ENCODE measurements at regions not wholly inside any gene's neighbourhood (a gene's known extent, or its start where the extent isn't known, plus 50 kb on each side); places are given as distances from the start of the nearest gene placed in this dataset.
A peak's percentile ranks its signal among the peaks of the same experiment; 100 is the strongest.

GRCh38 chr9:94174164-94174563 is 84.9 kb upstream of the ZNF169 start:
- no TSS peak for BruUV-seq (replicated peaks)
- Histone ChIP-seq H3K4me3 (replicated peaks in 1 of 3; ENCODE audit: insufficient read depth in 1 of 3, low read depth in 1 of 3, low read length in 3 of 3) (no peak overlapping the region), H3K9me1 (replicated peaks; ENCODE audit: control insufficient read depth, extremely low read depth, insufficient read depth, low read length) (peaks cover 3% of the 10 kb centered on the region), H2AFZ (ENCODE audit: low read depth, low read length) (no peak overlapping the region), H3K9ac (replicated peaks; ENCODE audit: extremely low read depth, insufficient read depth, low read length) (no peak overlapping the region), H3K27me3 (ENCODE audit: control insufficient read depth in 2 of 2, insufficient read depth in 2 of 2, low read length in 2 of 2) (no peaks in the 10 kb centered on the region), H3K4me2 (ENCODE audit: insufficient read depth, low read length) (peak overlapping the region; percentile 92), H3K27ac (ENCODE audit: insufficient read depth, low read depth, low read length) (no peak overlapping the region), H3K9me3 (replicated peaks; ENCODE audit: control insufficient read depth, insufficient read depth, low read length) (no peaks in the 10 kb centered on the region), H4K20me1 (replicated peaks; ENCODE audit: control insufficient read depth, extremely low read depth, insufficient read depth, low read length) (peaks cover 53% of the 10 kb centered on the region), H3K4me1 (ENCODE audit: control insufficient read depth, extremely low read depth, insufficient read depth, low read length) (peaks cover 58% of the 10 kb centered on the region), H3K36me3 (ENCODE audit: control insufficient read depth in 2 of 2, extremely low read depth in 1 of 2, insufficient read depth in 2 of 2, low read length in 2 of 2) (peaks cover 4 to 17% of the 10 kb centered on the region in 2 experiments), H3K79me2 (ENCODE audit: control insufficient read depth, insufficient read depth, low read length) (peaks cover 90% of the 10 kb centered on the region)
- ChIA-PET POLR2A (no interaction called here), CTCF (interaction anchor here (1.1 to 2.9 kb wide), 3 partner anchors 108 to 160 kb away, joined by 3 to 9 read pairs (median 7); no protein-coding TSS in a partner anchor)
- intact Hi-C loops (cut with micrococcal nuclease), result loop anchor here (2.0 kb wide), 1 partner anchor 109 kb away; no protein-coding TSS in a partner anchor
- dilution Hi-C loops (cut with MboI; ENCODE audit: extremely low pct_ligation_motif_present, low sequenced_read_pairs), result no loop called here
- no peak for FAIRE-seq
- no peak for DNase-seq (ENCODE audit: low read depth, low spot score)
- TF ChIP-seq POLR2A (IDR thresholded peaks at IDR 0.05; ENCODE audit: low read depth, low read length) (no peak), GATA2 (IDR thresholded peaks at IDR 0.05; ENCODE audit: insufficient read depth, insufficient read length, low read depth, low read length) (no peak), MYC (IDR thresholded peaks at IDR 0.05; ENCODE audit: low read depth, low read length) (no peak), CTCF (IDR thresholded peaks at IDR 0.05; ENCODE audit: extremely low read depth in 1 of 2, insufficient read depth in 1 of 2, low read depth in 1 of 2, low read length in 2 of 2) (no peak), POLR2AphosphoS5 (IDR thresholded peaks at IDR 0.05; ENCODE audit: insufficient read depth, low read depth, low read length) (no peak), MAX (IDR thresholded peaks at IDR 0.05; ENCODE audit: insufficient read depth, insufficient read length) (no peak), JUN (IDR thresholded peaks at IDR 0.05; ENCODE audit: borderline replicate concordance, insufficient read depth, insufficient read length, low read depth) (no peak), EZH2 (IDR thresholded peaks at IDR 0.05; ENCODE audit: borderline replicate concordance, low read depth, low read length, severe bottlenecking) (no peak), FOS (IDR thresholded peaks at IDR 0.05; ENCODE audit: borderline replicate concordance, insufficient read depth, low read length) (no peak)
